ENCODE measurements at regions not wholly inside any gene's neighbourhood (a gene's known extent, or its start where the extent isn't known, plus 50 kb on each side); places are given as distances from the start of the nearest gene placed in this dataset.
A peak's percentile ranks its signal among the peaks of the same experiment; 100 is the strongest.

DNA sequence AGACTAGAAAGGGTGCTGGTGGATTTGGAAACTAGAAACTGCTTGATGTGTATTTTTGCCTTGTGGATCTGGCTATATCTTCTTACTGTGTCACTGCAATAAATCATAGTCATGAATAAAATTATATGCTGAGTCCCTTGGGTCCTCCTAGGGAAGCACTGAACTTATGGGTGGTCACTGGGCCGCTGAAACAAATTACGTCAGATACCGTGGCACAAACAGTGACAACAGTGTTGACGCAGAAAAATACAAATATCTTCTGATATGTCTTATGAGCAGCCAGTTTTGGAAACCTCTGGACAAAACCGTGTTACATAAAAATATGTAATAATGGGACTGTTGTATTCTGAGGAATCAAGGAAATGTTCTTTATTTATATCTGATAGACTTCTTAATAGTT is 260.1 kb upstream of the SORCS1 start:
- DNase-seq (ENCODE audit: low read depth), result no peak
- Histone ChIP-seq H3K4me3 (ENCODE audit: low read depth, low read length) (no peak overlapping the region), H3K36me3 (ENCODE audit: control insufficient read depth, insufficient read depth, low read length) (no peaks in the 10 kb centered on the region), H3K27me3 (ENCODE audit: control insufficient read depth, insufficient read depth, low read length) (no peaks in the 10 kb centered on the region)
- TF ChIP-seq, protein P1, sequence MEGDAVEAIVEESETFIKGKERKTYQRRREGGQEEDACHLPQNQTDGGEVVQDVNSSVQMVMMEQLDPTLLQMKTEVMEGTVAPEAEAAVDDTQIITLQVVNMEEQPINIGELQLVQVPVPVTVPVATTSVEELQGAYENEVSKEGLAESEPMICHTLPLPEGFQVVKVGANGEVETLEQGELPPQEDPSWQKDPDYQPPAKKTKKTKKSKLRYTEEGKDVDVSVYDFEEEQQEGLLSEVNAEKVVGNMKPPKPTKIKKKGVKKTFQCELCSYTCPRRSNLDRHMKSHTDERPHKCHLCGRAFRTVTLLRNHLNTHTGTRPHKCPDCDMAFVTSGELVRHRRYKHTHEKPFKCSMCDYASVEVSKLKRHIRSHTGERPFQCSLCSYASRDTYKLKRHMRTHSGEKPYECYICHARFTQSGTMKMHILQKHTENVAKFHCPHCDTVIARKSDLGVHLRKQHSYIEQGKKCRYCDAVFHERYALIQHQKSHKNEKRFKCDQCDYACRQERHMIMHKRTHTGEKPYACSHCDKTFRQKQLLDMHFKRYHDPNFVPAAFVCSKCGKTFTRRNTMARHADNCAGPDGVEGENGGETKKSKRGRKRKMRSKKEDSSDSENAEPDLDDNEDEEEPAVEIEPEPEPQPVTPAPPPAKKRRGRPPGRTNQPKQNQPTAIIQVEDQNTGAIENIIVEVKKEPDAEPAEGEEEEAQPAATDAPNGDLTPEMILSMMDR (IDR thresholded peaks at IDR 0.05; ENCODE audit: insufficient read depth, low read length, poor library complexity, severe bottlenecking), result no peak

DNA sequence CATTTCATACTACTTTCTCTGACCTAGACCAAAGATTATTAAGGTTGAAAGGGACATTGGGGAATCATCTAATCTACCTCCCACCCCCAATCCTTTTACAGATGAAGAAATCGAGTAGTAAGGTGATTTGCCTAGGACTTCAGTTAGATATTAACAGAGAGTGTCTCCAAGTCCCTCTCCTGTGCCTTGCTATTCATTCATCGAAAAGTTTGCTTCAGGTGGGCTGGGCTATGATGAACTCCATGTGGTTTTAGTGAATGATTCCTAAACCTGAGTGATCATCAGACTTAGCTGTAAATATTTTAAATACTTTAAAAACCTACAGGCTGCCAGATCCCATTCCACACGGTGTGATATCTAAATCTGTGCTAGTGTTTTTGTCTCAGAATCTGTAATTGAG is 259.4 kb upstream of the SORCS1 start:
- TF ChIP-seq, protein P1 (IDR thresholded peaks at IDR 0.05; ENCODE audit: insufficient read depth, low read length, poor library complexity, severe bottlenecking), result no peak

DNA sequence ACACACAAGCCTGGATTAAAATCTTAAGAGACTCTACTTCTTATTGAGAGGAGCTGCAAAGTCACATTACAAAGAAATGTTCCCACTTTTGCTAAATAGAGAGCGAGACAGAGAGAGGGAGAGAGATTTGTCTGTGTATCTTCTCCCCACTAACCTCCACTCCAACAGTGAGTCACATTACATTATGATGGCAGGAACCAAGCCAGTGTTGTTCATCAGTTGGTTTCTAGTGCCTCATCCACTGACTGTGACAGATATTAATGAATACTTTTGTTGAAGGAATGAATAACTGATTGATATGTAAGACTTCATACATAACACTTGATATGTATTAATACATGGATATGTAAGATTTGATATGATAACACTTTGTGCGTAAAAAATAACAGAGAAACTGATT is 258.2 kb upstream of the SORCS1 start:
- TF ChIP-seq, protein P1 (IDR thresholded peaks at IDR 0.05; ENCODE audit: insufficient read depth, low read length, poor library complexity, severe bottlenecking), result no peak
- H3K4me3 ChIP-seq (ENCODE audit: low read depth, low read length), result no peak overlapping the region
- H3K27me3 ChIP-seq (ENCODE audit: control insufficient read depth, insufficient read depth, low read length), result no peaks in the 10 kb centered on the region
- no peak for DNase-seq (ENCODE audit: low read depth)
- no peaks in the 10 kb centered on the region for H3K36me3 ChIP-seq (ENCODE audit: control insufficient read depth, insufficient read depth, low read length)

More for the DNA sequence above, 259.4 kb upstream of the SORCS1 start:
- Histone ChIP-seq H3K36me3 (ENCODE audit: control insufficient read depth, insufficient read depth, low read length) (no peaks in the 10 kb centered on the region), H3K4me3 (ENCODE audit: low read depth, low read length) (no peak overlapping the region), H3K27me3 (ENCODE audit: control insufficient read depth, insufficient read depth, low read length) (no peaks in the 10 kb centered on the region)
- DNase-seq (ENCODE audit: low read depth), result peak; percentile 42

DNA sequence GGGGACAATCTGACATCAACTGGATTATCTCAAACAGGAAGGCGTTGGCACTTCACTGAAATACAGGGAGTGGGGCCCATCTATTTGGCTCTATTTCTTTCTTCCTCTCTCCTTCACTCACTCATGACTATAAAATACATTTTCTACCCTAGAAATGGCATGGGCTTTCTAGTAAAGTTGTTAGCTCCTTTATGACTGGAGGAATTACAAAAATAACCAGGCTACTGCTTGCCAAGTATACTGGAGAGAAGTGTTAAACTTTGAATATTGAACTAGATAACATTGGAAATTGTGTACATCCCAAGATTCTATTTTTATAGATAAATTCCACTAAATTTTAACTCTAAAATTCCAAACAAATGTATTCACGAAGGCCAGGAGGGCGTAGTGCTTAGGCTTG is 255.7 kb upstream of the SORCS1 start:
- Histone ChIP-seq H3K4me3 (ENCODE audit: low read depth, low read length) (no peak overlapping the region), H3K27me3 (ENCODE audit: control insufficient read depth, insufficient read depth, low read length) (no peaks in the 10 kb centered on the region), H3K36me3 (ENCODE audit: control insufficient read depth, insufficient read depth, low read length) (no peaks in the 10 kb centered on the region)
- DNase-seq (ENCODE audit: low read depth), result no peak
- TF ChIP-seq, protein P1 (IDR thresholded peaks at IDR 0.05; ENCODE audit: insufficient read depth, low read length, poor library complexity, severe bottlenecking), result no peak

DNA sequence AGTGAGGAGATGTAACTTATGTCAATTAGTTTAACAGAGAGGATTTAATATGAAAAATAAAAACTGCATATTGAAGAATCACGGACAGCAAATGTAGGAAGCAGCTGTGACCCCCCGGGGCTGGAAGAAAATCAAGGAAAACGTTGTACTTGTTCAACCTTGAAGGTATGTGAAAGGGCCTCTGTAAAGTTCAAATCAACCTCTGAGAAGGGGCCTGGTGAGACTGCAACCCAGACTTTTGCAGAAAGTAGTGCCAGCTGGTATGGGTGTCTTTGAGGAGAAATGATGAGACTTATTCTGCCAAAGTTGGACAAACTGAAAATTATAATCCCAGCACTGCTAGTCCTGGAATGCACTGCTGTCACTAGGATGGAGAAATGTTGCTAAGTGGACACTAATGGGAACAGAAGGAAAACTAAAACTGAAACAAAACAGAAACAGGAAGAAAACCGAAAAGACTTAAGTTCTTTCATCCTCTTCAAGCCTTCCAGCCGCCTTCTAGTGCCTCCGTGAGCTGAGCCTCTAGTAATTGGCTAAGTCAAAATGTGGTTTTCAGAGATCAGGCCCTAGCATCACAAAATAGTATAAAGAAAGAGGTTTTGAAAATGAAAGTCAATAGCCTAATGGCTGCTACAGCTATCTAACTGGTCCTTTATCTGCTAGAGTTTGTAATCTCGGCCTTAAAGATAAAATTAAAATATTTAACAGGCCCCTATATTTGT is 253.7 kb upstream of the SORCS1 start:
- TF ChIP-seq, protein P1 (IDR thresholded peaks at IDR 0.05; ENCODE audit: insufficient read depth, low read length, poor library complexity, severe bottlenecking), result no peak

DNA sequence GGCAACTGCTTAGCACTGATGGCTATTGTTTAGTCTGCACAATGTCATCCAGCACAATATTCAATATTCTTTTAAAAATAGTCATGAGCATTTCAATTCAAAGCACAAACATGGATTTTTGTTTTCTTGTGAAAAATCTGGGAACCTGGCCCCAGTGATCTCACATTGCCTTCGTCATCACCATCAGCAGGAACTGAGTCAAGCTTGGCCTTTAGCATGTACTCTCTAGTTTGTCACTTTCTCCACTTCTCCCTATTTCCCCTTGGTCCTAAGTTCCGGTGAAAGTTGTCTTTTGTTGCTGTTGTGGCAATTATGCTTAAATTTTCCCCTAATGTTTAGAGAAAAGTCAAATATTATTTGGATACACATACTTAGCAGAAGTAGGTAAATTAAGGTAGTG is 252.9 kb upstream of the SORCS1 start:
- no peaks in the 10 kb centered on the region for H3K36me3 ChIP-seq (ENCODE audit: control insufficient read depth, insufficient read depth, low read length)
- TF ChIP-seq, protein P1 (IDR thresholded peaks at IDR 0.05; ENCODE audit: insufficient read depth, low read length, poor library complexity, severe bottlenecking), result no peak
- DNase-seq (ENCODE audit: low read depth), result no peak

More for the DNA sequence above, 253.7 kb upstream of the SORCS1 start:
- no peak overlapping the region for H3K4me3 ChIP-seq (ENCODE audit: low read depth, low read length)
- no peaks in the 10 kb centered on the region for H3K36me3 ChIP-seq (ENCODE audit: control insufficient read depth, insufficient read depth, low read length)
- H3K27me3 ChIP-seq (ENCODE audit: control insufficient read depth, insufficient read depth, low read length), result no peaks in the 10 kb centered on the region
- DNase-seq (ENCODE audit: low read depth), result no peak

More for the DNA sequence above, 252.9 kb upstream of the SORCS1 start:
- Histone ChIP-seq H3K27me3 (ENCODE audit: control insufficient read depth, insufficient read depth, low read length) (no peaks in the 10 kb centered on the region), H3K4me3 (ENCODE audit: low read depth, low read length) (no peak overlapping the region)
